ENCODE measurements at regions not wholly inside any gene's neighbourhood (a gene's known extent, or its start where the extent isn't known, plus 50 kb on each side); places are given as distances from the start of the nearest gene placed in this dataset.
"Not testable (repeated sequence)": the region's sequence is repeated elsewhere in the genome, so short reads cannot be mapped to it uniquely, and the experiment has no call there.

- H3K27me3 Mint-ChIP-seq (ENCODE audit: insufficient read depth) = no peaks in the 10 kb centered on the region
- no peaks in the 10 kb centered on the region for H3K36me3 Mint-ChIP-seq (ENCODE audit: low read depth)
- TF ChIP-seq CTCF (IDR thresholded peaks at IDR 0.05) = no peak
- peaks cover 56% of the 10 kb centered on the region for H3K9me3 Mint-ChIP-seq
- no peak overlapping the region for H3K27ac Mint-ChIP-seq
- H3K4me3 Mint-ChIP-seq = no peak overlapping the region
- H3K4me1 Mint-ChIP-seq (ENCODE audit: low read depth) = no peaks in the 10 kb centered on the region
- DNase-seq = no peak
Measured at GRCh38 chr4:91653067-91653466, 650.7 kb upstream of the GRID2 start.

- no peak for DNase-seq
- no peak for TF ChIP-seq CTCF (IDR thresholded peaks at IDR 0.05)
- no peaks in the 10 kb centered on the region for H3K36me3 Mint-ChIP-seq (ENCODE audit: low read depth)
- H3K27me3 Mint-ChIP-seq (ENCODE audit: insufficient read depth) = no peaks in the 10 kb centered on the region
- no peak overlapping the region for H3K27ac Mint-ChIP-seq
- no peak overlapping the region for H3K4me3 Mint-ChIP-seq
- H3K9me3 Mint-ChIP-seq = peaks cover 42% of the 10 kb centered on the region
- H3K4me1 Mint-ChIP-seq (ENCODE audit: low read depth) = no peaks in the 10 kb centered on the region
Measured at GRCh38 chr4:91681091-91681490, 622.7 kb upstream of the GRID2 start.

- Mint-ChIP-seq H3K27me3 (ENCODE audit: insufficient read depth) (no peaks in the 10 kb centered on the region), H3K4me1 (ENCODE audit: low read depth) (no peaks in the 10 kb centered on the region), H3K4me3 (no peak overlapping the region), H3K27ac (no peak overlapping the region), H3K36me3 (ENCODE audit: low read depth) (no peaks in the 10 kb centered on the region), H3K9me3 (peaks cover 42% of the 10 kb centered on the region)
- DNase-seq = no peak
- no peak for TF ChIP-seq CTCF (IDR thresholded peaks at IDR 0.05)
Measured at GRCh38 chr4:91681544-91681943, 622.2 kb upstream of the GRID2 start.

- Mint-ChIP-seq H3K9me3 (peaks cover 30% of the 10 kb centered on the region), H3K27ac (no peak overlapping the region), H3K4me1 (ENCODE audit: low read depth) (no peaks in the 10 kb centered on the region), H3K36me3 (ENCODE audit: low read depth) (no peaks in the 10 kb centered on the region), H3K27me3 (ENCODE audit: insufficient read depth) (no peaks in the 10 kb centered on the region; the same call in 1 of the 2 replicates), H3K4me3 (no peak overlapping the region)
- DNase-seq = no peak
- no peak for TF ChIP-seq CTCF (IDR thresholded peaks at IDR 0.05)
Measured at GRCh38 chr4:91684955-91685354, 618.8 kb upstream of the GRID2 start.

- Mint-ChIP-seq H3K36me3 (ENCODE audit: low read depth) (no peaks in the 10 kb centered on the region), H3K4me3 (no peak overlapping the region), H3K4me1 (ENCODE audit: low read depth) (no peaks in the 10 kb centered on the region), H3K9me3 (peaks cover 47% of the 10 kb centered on the region), H3K27me3 (ENCODE audit: insufficient read depth) (no peaks in the 10 kb centered on the region; the same call in 1 of the 2 replicates), H3K27ac (no peak overlapping the region)
- no peak for TF ChIP-seq CTCF (IDR thresholded peaks at IDR 0.05)
- no peak for DNase-seq
Measured at GRCh38 chr4:91688413-91688812, 615.4 kb upstream of the GRID2 start.

GRCh38 chr4:91699691-91700090 lies 604.1 kb upstream of the GRID2 start:
- peaks cover 53% of the 10 kb centered on the region for H3K9me3 Mint-ChIP-seq
- not testable (repeated sequence) for H3K27me3 Mint-ChIP-seq (ENCODE audit: insufficient read depth); H3K4me3 Mint-ChIP-seq; DNase-seq; H3K36me3 Mint-ChIP-seq (ENCODE audit: low read depth); H3K27ac Mint-ChIP-seq; H3K4me1 Mint-ChIP-seq (ENCODE audit: low read depth)

All from HFFc6 (cell line).